ENCODE measurements at regions not wholly inside any gene's neighbourhood (a gene's known extent, or its start where the extent isn't known, plus 50 kb on each side); places are given as distances from the start of the nearest gene placed in this dataset.

DNA sequence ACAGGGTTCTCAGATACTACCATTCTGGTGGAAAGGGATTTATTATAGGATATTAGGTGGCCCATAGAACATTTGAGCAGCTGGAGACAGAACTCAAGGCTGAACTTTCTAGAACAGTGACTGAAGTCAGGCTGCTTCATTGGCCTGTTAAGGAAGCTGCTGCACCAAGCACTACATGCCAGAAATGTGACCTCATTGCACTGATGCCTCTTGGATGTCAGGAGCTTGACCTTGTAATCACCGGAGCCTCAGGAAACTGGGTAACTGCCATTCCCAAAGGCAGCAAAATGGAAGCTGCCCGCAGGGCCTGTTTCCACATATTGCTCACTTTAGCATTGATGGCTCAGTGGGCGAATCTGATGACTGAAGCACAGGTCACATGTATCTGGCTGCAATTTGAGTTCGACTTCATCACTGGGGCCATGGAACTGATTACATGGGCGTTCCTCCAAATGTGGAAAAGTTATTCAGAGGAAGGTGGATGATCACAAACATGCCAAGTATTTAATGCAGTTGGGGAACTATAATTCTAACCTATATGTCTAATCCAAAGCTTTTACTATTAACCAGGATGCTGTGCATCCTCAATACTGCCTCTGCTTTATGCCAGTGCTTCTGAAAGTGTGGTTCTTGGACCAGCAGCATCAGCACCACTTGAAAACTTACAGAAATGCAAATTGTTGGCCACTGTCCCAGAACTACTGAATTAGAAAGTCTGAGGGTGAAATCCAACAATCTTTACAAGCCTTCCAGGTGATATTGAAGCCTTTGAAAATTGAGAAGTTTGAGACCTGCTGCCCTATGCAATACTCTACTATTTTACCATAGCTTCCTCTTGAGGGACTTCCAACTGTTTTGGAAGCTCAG lies 337.2 kb upstream of the NAV3 start:
- DNase-seq (ENCODE audit: low read depth): no peak

- no peak for DNase-seq (ENCODE audit: low read depth)
Measured at GRCh38 chr12:77492536-77492935, 338.2 kb upstream of the NAV3 start.

DNA sequence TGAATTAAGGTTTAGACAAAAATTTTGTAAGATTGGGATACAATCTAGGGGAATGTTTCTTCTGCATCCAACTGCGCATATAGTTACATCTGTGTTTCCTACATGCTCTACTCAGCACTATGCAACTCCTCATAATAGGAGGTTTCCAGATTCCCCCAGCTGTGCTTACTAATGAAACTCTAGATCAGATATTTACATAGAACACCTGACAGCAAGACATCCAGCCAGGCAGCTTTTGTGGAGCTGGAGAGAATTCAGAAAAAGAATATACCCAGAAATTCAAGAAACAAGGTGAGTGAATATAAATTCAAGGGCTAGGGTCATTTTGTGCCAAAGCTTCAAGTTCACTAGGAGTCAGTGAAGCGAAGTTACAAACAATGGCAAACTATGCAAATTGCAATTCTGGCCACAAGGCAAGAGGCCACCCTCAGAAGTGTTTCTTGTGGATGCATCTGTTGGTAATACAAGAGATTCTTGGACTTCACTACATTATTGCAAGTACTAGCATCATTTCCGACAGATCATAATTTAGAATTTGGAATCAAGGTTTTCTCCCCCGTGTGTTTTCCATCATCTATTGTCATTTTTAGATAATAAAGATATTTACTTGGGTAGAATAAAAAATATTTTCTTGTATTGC lies 341.2 kb upstream of the NAV3 start:
- no peak for DNase-seq (ENCODE audit: low read depth)

DNA sequence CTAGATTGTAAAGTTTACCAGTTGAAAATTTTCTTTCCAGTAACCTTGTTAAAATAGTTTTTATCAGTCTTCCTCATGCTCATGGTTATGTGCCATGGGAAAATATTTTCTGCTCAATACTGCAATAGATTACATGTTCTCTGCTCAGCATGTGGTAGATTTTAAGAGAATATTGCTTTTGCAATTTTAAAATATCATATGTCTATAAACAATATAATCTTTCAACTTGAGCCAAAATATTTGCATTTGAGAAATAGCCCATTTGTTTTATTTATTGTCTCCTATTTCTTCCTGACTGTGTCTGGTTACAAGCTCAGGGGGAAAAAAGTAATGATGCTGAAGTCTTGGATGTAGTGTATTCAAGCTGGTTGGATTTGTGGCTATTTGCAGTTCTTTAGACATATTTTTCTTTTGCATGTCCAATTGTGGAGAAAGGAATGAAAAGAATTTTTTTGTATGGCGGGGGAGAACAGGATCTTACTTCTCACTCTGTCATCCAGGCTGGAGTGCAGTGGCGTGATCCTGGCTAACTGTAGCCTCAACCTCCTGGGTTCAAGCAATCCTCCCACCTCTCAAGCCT lies 342.6 kb upstream of the NAV3 start:
- no peak for DNase-seq (ENCODE audit: low read depth)

DNA sequence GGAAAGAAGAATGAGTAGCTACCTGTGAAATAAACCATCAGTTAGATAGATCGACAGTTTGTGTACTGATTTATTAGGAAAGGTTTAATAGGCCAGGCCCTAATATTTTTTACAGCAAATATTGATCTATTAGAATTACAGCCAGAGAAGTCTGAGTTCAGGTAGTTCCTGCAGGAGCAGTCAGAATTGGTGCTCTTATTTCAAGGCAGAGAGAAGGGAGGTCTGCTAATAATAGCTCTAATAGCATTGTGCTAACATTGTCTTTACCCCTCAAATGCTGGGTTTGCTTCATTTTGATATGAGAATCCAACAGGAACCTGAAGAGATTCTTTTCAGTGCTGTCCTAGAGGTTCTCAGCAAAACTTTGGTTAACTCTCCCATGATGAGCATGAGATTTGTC lies 343.8 kb upstream of the NAV3 start:
- DNase-seq (ENCODE audit: low read depth): no peak

GRCh38 chr12:77485961-77486854 lies 344.5 kb upstream of the NAV3 start:
- no peak for DNase-seq (ENCODE audit: low read depth)

DNA sequence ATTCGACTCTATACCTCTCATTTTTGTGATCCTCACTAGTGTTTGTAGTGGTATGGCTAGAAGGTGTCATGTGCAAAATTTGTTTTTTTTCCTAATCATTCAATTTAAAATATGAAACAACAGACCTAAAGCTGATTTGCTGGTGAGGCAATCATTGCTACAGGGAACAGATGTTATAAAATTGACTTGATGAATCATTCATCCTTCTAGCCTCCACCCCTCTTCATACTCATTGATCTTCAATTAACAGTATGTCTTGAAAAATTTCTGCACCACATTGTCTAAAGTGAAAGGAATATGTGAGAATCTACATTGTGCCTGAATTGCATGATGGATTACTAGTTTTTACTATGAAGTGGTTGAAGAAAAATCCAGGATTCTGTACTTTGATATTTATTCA lies 349.0 kb upstream of the NAV3 start:
- no peak for DNase-seq (ENCODE audit: low read depth)

DNA sequence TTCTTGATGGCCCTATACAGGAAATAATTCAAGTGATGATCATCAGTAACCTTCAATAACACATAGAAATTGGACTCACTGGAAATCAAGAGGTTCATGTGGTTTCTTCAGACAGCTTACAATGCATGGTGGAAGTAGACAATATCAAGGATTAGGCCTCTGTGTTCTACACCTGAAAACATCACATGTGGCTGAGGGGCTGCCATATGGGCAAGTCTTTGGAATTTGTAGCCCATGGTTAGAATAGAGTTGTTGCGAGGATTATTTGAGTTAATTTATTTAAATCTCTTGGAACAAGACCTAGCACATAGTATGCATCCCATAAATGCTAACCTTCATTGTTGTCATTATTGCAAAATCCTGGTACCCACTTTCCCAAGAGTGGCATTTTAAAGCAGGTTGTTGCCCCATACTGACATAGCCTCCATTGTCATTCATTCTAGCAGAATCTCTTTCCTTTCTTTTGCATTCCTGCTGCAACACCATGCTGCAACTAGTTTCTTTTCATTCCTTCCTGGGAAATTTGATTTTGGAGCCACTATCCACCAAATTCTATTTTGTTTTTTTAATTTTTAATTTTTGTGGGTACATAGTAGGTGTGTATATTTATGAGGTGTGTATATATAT lies 352.7 kb upstream of the NAV3 start:
- DNase-seq (ENCODE audit: low read depth): no peak

DNA sequence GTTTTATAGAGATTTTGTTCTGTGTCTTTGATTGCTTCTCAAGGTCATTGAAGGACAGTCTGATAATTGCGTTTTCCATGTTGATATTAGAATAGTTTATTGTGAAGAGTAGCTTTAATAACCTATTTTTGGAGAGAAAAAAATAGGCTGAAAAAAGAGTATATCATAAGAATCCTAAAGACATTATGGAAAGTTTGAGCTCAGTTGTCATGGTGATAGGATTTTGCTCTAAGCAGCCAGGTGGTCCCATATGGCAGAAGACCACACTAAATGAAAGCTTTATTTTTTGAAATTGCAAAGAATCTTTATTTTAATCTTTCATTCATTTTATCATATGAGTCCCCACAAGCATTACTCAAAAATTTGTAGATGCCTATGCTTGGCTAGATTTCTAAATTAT lies 358.9 kb upstream of the NAV3 start:
- no peak for DNase-seq (ENCODE audit: low read depth)

DNA sequence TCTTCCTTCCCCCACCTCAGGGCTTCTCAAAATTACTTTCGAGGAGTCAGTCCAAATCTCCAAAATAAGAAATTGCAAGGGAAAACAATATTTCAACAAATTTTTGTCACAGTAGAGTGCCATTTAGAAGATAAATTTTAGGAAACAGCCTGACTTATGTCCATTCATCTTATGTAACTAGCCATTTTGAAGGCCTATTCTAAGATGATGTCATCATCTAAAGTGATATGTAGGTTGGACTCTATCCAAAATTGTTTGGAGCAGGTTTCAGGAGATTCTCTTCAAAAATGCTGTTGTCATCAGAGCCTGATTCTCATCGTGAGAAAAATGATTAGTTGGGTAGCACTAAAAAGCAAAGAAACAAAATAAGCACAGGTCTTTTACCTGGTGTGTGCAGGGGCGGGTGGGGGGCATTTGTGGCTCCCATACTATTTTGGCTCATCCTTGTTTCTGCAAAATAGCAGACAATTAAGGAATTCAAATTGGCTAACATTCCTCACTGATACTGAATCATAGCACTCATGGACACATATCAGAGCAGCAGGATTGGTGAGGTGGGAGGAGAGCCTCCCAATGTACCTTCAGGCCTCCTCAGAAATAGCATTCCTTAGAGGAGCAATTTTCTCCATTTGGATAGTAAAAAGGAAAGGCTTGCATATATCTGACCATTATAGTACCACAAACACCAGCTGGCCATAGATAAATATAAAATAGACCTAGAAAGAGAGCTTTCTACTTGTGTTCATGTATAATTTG lies 360.9 kb upstream of the NAV3 start:
- no peak for DNase-seq (ENCODE audit: low read depth)

DNA sequence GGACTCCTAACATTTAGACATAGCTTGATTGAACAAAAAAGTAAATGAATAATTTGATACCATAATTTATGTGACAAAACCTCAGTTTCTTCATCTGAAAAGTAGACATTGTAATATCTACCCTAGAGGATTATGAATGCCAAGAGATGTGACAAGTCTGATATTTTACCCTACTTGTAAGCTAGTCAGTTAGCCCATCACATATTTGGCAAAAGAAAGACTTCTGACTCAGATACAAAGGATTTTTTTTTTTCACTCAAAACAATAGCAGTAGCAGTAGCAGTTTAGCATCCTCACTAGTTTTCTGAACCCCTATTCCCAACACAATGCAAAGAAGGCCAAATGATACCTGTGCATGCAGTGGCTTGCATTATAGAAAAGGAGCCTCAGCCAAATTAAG lies 377.3 kb upstream of the E2F7 start:
- DNase-seq (ENCODE audit: low read depth): no peak

DNA sequence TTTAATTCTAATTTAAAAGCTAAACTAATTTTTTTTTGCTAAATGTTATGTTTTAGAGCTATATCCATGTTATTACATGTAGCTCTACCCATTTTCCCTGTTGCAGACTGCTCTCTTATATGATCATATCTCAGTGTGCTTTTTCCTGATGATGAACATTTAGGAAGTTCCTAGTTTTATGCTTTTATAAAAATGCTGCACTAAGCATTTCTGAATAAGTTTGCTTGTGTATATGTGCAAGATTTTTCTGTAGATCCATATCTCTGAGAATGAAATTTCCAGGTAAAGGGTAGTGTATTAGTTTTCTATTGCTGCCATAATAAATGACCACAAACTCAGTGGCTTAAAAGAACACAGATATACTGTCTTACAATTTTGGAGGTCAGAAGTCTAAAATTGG lies 374.4 kb upstream of the E2F7 start:
- no peak for DNase-seq (ENCODE audit: low read depth)

- DNase-seq (ENCODE audit: low read depth): no peak
Measured at GRCh38 chr12:77438644-77439043, 373.3 kb upstream of the E2F7 start.

- DNase-seq (ENCODE audit: low read depth): no peak
Measured at GRCh38 chr12:77437206-77437605, 371.8 kb upstream of the E2F7 start.

DNA sequence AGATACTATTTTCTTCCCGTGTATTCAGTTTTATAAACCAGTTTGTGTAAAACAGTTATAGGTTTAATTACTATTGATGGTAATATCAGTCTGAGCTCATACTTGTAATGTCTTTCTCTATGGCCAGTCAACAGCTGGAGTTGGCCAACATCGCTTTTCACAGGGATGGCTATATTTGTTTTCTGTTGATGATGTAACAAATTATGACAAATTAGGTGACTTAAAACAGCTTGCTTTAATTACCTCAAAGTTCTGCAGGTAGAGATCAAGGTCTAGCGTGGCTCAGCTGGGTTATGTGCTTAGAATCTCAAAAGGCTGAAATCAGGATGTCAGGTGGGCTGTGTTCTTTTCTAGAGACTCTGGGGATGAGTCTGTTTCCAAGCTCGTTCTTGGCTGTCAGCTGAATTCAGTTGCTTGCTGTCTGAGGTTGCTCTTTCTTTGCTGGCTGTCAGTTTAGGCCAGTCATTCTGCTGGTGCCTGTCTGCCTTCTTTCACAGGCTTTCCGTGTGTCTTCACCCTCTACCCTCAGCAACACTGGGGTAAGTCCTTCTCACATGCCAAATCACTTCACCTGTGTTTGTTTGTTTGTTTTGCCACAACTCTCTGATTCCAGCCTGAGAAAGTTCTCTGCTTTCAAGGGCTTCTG lies 370.2 kb upstream of the E2F7 start:
- no peak for DNase-seq (ENCODE audit: low read depth)

DNA sequence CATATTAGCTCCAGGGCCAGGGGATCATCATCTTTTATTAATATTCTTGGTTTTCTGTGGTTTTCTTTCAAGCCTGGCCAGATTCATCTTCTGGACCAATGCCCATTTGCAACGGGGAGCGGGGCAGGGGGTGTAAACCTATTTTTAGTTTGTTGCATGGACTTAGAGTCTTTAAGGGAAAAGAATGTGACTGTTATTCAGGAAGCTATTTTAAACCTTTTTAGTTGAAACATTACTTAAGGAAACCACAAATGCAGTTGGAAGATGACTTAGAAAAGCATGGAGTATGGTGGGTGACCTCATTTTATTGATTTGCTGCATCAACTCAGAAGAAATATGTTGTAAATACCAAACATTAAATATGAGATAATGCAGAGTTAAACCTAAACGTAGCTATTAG lies 368.4 kb upstream of the E2F7 start:
- DNase-seq (ENCODE audit: low read depth): no peak

DNA sequence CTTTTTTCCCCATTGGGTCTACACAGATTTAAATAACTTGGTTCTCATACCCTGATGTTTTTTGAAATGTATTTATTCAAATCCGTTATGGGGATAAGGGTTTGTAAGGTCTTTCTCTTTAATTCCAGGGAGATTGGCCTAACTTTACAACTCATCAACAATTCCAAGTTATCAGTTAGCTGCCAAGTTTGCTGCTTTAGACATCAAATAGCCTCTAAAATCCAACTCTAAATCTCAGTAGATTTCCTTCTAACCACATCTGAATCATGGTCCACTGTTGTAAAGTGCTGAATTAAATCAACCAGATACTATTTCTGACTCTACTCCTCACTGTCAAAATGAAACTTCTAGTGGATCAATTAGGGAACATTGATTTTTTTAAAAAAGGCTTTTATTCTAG lies 364.1 kb upstream of the E2F7 start:
- DNase-seq (ENCODE audit: low read depth): no peak

DNA sequence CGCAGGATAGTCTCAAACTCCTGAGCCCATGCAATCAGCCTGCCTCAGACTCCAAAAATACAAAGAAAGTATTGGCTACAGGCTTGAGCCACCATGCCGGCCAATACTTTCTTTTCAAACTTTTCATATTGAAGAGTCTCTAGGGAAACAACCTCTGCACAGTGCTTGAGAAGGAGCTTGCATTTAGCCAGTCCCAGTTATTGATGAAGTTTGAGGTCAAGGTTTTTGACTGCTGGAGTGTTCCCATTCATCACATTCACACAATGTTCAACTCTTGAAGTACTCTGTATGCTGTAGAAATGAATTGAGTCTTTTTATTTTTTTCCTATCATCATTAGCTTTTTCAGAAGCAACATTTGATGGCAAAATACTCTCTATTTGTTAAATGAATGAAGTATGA lies 355.8 kb upstream of the E2F7 start:
- no peak for DNase-seq (ENCODE audit: low read depth)

- no peak for DNase-seq (ENCODE audit: low read depth)
Measured at GRCh38 chr12:77409551-77409950, 344.2 kb upstream of the E2F7 start.

GRCh38 chr12:77407931-77408330 lies 342.6 kb upstream of the E2F7 start:
- no peak for DNase-seq (ENCODE audit: low read depth)
